ENCODE measurements at regions not wholly inside any gene's neighbourhood (a gene's known extent, or its start where the extent isn't known, plus 50 kb on each side); places are given as distances from the start of the nearest gene placed in this dataset.
A peak's percentile ranks its signal among the peaks of the same experiment; 100 is the strongest.

DNA sequence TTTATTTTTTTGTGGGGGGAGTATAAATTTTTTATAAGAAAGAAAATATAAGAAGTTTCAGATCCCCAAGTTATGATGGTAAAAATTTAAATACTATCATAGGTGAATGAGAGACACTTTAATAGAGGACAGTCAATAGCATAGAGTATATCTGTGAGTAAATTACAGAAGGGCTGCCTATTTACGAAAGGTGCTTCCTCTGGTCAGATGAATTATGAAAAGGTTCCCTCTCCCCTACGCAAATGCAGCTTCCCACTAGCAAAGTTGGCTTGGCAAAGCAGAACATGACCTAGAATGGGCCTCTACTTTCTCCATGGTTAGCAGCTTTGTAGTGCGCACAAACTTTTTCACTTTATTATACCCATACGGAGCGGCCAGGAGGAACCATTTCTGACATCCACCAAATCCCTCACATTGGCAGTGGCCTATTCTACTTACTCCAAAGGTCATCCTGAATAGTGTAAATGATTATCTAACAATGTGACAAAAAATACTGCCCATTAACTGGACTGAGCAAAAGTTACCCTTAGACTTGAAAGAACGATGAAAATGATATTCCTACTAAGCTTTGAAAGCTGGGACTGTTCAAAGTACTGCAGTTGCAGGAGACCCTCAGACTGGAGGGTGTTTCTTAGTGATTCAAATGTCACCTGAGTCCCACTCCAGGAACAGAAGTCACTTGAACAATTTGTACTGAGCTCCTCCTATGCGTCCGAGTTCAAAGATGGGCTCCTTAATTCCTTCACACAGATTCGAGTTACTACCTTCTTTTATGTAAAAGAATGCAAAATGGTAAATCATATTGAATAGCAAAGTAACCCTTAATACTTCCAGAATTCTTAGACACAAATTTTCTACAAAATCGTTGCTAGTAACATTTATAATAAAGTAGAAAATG lies 148.5 kb downstream of the NOL4 start:
- no peak for DNase-seq

DNA sequence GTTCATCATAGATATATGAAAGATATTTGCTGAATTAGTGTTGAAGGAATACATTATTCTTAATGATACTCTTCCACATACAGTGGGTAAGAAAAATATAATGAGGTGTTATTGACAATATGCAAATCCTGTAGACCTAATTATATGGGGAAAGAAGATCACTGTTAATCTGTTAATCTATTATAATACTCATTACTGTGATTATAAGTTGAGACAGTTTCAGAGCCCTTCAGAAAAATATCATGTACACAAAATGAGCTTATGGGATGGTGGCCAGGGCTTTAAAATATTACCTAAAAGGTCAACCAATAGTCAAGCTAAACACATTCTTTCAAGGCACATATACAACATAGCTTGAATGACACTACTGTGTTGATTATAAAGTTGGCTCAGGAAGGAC lies 163.5 kb downstream of the NOL4 start:
- no peak for DNase-seq

DNA sequence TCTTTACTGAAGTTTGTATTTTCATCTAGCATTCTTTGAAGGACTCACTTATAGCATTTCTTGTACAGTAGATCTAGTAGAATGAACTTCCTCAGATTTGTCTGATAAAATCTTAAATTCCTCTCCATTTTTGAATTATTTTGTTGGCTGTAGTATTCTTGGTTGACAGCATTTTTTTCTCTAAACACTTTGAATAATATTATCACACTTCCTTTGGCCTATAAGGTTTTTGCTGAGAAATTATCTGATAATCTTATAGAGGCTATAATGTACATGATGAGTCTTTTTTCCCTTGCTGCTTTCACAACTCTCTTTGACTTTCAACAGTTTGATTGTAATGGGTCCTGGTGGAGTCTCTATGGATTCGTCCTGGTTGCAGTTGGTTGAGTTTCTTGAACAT lies 169.5 kb downstream of the NOL4 start:
- no peak for DNase-seq

DNA sequence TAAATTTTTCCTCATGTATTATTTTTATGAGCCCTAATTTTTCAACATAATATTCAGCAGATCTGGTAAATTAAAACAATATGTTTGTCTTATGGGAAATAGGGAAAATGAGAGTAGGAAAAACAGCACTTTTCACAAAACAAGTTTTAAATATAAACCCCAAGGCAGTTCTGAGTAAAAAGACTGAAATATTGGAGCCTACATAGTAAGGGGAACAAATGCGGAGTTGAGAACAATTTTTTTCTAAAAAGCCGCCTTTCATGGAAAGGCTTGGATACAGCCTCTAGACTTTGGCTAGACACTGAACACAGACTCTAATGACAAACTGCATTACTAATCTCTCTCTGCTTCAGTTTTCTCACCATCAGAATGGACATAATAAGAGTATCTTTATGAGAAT lies 174.1 kb downstream of the NOL4 start:
- DNase-seq: no peak

DNA sequence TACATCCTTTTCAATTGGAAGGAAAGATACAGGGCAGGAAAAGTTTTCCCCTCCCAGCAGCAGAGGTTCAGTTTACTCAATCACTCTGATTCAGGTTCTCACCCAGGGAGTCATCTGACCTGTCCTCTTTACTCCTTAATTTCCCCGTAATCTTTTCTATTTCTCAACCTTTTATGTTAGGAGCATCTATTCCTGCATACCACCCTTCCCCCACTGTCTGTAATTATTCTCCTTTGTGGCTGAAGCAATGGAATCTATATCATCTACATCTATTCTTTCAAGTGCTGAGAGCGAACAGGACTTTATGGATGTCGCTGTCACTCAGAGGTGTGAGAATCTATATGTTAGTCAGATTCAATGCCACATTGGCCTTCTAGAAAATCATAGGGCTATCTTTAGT lies 175.2 kb downstream of the NOL4 start:
- DNase-seq: no peak

DNA sequence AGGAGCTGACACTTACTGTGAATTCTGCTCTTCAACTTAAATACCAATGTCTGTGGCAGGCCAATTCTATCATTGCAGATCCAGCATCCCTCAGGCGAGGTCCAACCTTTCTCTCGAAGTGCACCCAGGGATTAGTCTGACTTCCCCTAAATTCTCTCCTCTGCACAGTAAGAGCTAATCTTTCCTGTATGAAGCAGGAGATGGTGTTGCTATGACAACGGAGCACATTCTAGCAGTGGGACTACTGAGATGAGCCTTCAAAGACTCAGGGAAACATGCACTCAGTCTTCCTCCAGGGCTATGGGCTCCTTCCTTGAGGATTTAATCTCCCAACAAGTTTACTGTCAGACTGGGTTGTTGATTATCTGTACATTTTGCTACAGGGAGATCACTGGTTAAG lies 176.3 kb downstream of the NOL4 start:
- no peak for DNase-seq

DNA sequence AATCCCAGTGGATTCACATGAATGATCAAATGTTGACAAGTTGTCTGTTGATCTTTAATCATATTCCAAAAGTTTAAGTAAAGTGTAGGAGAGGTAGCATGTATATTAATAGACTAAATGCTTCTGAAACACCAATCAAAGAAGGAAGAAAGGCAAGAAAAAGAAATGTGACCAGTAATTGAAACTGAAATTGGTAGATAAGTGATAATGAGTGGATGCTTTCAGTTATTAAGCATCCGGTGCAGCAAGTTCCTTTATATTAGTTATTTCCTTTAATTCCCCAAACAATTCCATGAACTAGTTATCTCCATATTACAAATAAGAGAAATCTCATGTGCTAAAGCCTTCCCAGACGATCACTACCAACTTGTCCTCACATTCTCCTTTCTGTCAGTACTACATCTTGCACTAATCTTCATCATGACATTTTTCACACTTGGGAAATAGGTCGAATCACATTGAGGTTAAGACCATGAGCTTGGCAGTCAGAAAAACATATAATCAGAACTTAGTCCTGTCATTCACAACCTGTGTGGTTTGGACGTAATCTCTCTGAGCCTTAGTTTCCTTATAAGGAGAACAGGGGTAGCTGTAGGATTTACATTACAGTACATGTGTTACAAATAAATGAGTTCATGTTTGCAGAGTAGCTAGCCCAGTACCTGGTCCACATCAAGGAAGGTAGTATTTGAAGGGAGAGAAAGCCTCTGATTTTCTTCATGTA lies 182.1 kb downstream of the NOL4 start:
- DNase-seq: no peak

DNA sequence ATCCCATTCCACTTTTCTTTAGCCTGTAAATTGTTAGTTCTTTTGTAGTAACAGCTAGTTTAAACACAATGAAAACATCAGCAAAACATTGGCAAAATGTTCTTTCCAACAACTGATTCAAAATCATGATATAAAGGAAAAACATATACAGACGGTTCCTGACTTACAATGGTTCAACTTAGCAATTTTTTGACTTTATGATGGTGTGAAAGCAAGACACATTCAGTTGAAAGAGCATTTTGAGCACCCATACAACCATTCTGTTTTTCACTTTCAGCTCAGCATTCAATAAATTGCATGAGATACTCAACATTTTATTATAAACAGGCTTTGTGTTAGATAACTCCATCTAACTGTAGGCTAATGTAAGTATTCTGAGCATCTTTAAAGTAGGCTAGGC lies 185.1 kb downstream of the NOL4 start:
- DNase-seq: no peak

DNA sequence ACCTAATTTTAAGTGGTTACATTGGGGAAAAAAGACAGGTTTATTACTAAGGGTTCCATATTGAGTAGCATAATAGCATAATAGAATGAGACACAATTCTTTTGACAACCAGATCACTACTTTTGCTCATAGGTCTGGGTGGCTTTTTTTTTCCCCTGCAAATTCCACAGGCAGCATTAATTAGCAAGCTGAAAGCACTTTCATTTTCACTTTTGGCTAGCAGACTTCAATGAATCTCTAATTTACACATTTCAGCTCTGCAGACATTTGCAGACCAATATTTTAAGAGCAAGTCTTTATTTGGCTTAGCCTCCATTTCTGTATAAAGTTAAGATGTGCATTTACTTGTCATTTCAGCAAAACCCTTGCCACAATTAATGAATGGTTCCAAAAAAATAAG lies 185.5 kb downstream of the NOL4 start:
- DNase-seq: no peak

DNA sequence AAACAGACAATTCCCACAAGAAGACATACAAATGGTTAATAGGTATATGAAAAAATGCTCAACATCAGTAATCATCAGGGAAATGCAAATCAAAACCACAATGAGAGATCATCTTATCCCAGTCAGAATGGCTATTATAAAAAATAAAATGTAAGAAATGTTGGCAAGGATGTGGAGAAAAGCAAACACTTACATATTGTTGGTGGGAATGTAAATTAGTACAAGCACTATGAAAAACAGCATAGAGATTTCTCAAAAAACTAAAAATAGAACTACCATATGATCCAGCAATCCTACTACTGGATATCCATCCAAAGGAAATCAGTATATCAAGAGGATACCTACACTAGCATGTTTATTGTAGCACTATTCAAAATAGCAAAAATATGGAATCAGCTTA lies 186.6 kb downstream of the NOL4 start:
- no peak for DNase-seq

DNA sequence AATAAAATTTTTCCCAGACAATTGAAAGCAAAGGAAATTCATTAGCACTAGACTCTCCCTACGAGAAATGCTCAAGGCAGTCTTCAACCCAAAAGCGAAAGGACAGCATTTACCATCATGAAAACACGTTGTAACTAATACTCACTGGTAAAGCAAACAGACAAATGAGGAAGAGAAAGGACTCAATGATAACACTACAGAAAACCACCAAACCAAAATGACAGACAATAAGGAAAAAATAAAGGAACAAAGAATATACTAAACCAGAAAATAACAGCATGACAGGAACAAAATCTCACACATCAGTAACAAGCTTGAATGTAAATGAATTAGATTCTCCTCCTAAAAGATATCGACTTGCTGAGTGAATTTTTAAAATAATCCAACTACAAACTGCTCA lies 190.7 kb downstream of the NOL4 start:
- no peak for DNase-seq

DNA sequence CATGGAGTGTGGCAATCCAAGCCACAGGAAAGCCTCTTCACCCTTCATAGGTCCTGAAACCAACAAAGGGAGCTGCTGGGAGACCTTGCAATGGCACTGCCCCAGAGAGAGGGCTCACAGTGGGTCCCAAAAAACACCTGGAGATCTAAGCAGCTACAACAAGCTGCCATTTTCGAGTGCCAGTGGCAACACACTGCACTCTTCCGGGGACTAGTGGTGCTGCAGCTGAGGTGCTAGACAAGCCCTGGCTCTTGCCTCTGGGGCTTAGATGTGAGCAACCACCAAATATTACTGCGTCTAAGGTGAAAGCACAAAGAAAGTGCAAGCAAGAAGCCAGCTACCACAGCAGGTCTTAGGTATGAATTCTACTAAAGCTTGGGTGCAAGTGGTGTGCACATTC lies 192.9 kb downstream of the NOL4 start:
- DNase-seq: no peak

DNA sequence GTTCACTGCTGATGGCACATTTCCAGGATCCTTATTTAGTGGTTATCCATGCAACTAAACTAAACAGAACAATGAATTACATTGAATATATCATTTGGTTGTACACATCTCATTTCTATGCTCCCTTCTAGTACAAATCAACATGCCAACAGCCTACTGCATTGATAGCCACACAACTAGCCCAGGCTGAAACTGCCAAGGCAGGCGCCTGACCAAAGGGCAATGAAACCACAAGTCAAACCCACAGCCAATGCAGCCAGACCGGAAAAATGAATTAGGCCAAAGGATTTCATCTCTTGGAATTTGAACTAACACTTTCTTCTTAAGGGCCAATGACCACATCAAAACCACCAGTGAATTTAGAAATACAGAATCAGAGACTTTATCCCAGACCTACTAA lies 196.4 kb downstream of the NOL4 start:
- no peak for DNase-seq

DNA sequence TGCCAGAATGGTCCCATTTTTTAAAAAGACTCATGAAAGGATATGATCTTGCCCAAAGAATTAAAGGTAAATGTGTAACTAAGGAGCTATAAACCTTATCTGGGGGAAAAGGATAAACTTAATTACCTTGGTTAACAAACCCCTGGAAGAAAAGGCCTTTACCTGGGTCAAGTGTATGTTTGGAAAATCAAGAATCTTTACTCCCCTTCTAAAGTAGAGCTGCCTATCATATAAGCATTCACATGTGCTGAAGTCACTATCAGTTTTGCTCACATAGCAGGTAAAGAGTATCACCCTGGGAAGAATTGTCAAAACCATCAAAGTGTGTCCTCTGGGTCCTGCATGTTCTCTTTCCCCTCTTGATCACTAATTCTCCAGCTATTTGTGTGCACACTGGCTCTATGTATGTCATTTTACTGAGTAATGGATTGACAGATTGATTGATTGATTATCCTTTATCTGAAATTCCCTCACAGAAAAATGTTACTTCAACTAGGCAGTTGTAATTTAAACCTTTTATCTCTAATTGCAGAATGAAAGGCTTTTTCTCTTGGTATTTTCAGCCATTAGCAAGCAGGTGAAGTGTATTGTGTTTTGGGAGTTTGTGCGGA lies 199.4 kb downstream of the NOL4 start:
- no peak for DNase-seq

DNA sequence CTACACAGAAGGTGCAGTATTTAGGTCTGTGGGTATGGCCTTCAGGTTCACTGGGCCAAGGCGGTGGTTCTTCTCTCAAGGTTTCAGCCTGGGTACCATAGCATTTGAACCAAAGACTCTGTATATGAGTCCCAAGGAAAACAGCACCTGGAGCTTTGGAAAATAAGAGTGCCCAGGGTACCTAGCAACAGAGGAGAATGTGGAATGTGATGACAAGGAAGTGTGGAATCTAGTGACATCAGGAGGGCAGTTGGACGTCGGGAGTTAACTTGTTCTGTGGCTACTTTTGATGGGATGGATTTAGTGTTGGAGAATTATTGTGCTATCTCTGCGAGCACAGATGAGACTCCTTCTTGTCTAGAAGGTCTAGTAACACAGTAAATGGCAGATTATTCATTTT lies 201.2 kb downstream of the NOL4 start:
- DNase-seq: peak; percentile 81

DNA sequence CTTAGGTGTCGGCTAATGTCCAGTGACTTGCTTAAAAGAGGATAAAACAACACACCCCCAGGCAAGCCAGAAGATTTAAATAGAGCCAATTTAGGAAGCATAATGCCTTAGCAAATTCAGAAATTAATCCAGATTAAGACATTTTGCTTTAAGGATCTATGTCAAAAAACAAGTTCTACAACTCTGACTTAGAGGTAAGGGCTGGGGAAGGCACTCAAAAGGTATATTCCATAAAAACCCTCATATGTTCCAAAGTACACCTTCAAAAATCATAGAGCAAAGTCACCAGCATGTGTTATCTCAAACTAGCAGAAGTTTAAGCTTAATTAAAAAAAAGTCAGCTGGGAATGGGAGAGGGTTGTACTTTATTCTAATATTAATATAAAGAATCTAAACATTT lies 206.4 kb downstream of the NOL4 start:
- DNase-seq: no peak

DNA sequence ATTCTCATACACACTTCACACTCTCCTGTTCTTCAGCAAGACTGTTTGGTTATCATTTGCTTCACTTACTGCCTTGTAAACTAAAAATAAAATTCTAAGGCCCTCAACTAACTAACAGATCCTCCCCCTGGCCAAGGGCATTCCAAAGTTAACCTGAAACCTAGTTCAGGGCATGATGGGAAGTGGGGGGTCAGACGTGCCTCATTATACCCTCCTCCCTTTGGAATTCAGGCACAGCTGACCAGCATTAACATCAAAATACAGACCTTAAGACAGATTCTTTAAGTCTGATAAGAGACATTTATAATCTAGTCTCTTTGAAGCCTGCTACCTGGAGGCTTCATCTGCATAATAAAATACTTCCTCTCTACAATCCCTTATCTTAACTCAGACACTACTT lies 221.0 kb downstream of the NOL4 start:
- DNase-seq: no peak

DNA sequence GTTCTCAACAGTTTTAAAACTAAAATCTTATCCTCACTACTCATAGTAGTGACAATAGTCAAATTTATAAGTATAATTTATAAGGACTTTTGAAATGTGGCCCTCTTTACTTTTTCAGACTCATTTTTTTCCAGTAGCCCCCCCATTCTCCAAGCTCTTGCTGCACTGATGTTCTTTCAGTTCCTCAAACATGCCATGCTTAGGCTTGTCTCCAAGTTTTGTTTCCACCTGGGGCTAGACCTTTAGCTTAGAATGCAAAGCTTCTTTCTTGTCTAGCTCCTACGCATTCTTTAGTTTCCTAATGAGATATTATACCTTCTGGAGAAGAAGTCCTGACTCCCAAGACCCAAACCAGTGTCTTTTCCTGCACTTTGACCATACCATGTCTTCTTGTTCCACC lies 222.6 kb downstream of the NOL4 start:
- no peak for DNase-seq

DNA sequence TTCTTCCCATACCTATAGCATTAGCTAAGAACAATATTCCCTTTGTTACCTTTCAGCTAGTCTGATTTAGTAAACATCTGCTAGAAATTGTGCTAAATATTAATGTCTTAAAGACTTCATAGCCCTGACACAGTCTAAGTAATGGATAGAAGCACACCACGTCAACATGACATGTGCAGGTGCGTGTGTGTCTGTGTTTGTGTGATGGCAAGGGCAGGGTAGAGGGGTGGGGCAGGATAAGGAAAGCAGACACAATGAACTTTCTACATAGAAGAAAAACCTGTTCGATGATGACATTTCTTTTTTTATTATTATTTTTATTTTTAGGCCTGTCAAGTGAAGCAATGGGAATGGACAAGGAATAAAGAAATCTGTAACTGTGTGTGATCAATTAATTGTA lies 223.3 kb downstream of the NOL4 start:
- no peak for DNase-seq

DNA sequence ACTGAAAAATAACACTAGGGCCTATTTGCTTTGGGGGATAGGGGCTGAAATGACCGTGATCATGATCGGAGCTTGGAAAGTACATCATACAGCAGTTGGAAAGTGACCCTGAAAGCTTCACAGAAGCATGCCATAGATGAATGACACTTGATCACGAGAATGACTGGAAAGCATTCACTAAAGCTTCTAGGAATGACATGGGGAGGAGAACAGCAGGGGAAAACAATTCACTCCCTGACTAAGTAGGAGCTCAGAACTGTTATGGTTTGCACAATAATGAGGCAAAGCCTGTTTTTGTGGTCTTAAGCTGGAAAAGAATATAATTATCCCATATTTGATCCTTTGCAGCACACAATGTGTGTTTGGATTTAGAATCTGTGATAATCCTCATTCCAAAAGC lies 237.5 kb downstream of the NOL4 start:
- DNase-seq: no peak

DNA sequence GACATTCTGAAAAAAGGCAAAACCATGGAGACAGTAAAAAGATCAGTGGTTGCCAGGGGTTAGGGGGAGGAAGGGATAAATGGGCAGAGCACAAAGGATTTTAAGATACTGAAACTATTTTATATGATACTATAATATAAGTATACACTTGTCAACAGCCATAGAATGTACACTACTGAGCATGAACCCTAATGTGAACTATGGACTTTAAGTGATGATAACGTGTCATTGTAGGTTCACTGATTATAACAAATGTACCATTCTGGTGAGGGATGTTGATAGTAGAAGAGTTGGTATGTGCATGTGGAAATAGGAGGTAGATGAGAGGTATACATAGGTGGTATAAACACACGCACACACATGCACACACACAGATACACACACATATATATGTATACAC lies 241.6 kb downstream of the NOL4 start:
- no peak for DNase-seq

DNA sequence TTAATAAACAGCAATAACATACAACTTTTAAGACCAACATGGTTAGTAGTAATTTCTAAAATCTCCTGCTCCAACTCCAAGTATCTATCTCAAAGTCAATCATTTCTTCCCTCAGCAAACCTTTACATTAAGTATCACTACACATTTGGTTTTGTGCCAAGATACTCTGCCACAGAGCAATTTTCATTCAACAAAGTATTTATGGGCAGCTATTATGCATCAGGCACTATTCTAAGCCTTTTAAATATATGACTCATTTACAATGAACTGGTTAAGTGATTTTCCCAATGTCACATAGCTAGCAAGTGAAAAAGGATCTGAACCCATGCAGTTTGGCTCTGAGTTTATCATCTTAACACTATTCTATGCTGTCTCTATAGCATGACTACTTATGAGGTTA lies 264.3 kb downstream of the NOL4 start:
- no peak for DNase-seq

DNA sequence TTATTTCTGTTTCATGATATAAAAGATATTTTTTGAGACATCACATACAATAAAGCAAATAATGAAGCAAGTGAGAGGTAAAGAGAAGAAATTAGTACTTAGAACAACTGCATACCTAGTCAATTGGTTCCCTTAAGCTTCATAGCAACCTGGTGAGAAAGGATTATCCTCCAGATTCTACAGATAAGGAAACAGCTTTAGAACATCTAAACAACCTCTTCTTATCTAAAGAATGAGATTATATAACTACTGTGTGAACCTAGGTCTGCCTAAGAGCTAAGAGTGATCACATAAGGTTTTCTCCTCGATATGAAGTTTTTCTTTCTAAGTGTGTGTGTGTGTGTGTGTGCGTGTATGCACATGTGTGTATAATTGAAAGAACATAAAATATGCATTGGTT lies 265.1 kb downstream of the NOL4 start:
- DNase-seq: no peak

DNA sequence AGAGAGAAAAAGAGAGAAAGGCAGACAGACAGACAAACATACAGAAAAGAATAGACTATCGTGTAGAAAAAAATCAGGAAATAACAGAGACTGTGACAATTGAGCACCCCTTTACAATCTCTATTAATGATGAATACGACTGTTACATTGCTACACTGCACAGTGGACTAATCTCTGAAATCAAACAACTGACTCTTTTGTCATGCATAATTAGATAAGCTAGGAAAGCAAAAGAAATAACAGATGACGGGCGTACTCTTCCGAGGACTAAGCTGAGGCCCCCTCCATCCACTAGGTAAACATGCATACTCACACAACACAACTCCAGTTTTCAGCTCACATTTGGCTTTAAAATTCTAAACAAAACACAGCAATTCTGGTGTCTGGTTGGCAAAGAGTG lies 267.0 kb downstream of the NOL4 start:
- DNase-seq: no peak
